ENCODE measurements at regions not wholly inside any gene's neighbourhood (a gene's known extent, or its start where the extent isn't known, plus 50 kb on each side); places are given as distances from the start of the nearest gene placed in this dataset.

DNA sequence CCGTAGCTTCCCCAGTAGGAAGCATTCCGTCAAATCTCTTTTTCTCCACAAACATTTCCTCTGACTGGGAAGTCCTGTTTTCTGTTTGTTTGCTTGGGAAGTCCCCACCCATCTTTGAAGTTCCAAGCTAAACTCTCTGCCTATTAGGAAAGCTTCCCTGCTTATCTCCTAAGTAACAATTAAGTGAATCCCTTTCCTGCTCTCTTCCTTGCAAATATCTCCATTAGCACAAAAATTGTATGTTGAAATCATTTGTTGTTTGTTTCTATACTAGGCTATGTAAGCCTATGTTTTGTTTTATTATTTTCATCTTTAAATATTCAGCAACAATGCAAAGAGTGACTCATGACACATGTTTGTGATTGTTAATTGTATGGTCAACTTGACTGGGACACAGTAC, 812.6 kb upstream of the LRATD1 start:
- Histone ChIP-seq H3K79me2 (ENCODE audit: insufficient read depth, low read length) (no peaks in the 10 kb centered on the region), H3K27me3 (ENCODE audit: insufficient read depth, low read length) (no peaks in the 10 kb centered on the region), H2AFZ (ENCODE audit: low read length) (no peak overlapping the region), H4K20me1 (ENCODE audit: insufficient read depth, low read length) (no peaks in the 10 kb centered on the region), H3K4me1 (ENCODE audit: insufficient read depth, low read length) (peaks cover 10% of the 10 kb centered on the region), H3K27ac (ENCODE audit: low read depth, low read length) (no peak overlapping the region), H3K9me3 (ENCODE audit: low read depth, low read length) (no peaks in the 10 kb centered on the region), H3K36me3 (ENCODE audit: insufficient read depth, low read length) (no peaks in the 10 kb centered on the region), H3K4me3 (ENCODE audit: insufficient read depth, low read length) (no peak overlapping the region), H3K4me2 (ENCODE audit: insufficient read depth, low read length) (no peak overlapping the region)
- TF ChIP-seq, protein P1, sequence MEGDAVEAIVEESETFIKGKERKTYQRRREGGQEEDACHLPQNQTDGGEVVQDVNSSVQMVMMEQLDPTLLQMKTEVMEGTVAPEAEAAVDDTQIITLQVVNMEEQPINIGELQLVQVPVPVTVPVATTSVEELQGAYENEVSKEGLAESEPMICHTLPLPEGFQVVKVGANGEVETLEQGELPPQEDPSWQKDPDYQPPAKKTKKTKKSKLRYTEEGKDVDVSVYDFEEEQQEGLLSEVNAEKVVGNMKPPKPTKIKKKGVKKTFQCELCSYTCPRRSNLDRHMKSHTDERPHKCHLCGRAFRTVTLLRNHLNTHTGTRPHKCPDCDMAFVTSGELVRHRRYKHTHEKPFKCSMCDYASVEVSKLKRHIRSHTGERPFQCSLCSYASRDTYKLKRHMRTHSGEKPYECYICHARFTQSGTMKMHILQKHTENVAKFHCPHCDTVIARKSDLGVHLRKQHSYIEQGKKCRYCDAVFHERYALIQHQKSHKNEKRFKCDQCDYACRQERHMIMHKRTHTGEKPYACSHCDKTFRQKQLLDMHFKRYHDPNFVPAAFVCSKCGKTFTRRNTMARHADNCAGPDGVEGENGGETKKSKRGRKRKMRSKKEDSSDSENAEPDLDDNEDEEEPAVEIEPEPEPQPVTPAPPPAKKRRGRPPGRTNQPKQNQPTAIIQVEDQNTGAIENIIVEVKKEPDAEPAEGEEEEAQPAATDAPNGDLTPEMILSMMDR (IDR thresholded peaks at IDR 0.05; ENCODE audit: extremely low read depth, low read depth, low read length) = no peak
- no peak for DNase-seq (ENCODE audit: insufficient read length, low spot score, missing footprints)

DNA sequence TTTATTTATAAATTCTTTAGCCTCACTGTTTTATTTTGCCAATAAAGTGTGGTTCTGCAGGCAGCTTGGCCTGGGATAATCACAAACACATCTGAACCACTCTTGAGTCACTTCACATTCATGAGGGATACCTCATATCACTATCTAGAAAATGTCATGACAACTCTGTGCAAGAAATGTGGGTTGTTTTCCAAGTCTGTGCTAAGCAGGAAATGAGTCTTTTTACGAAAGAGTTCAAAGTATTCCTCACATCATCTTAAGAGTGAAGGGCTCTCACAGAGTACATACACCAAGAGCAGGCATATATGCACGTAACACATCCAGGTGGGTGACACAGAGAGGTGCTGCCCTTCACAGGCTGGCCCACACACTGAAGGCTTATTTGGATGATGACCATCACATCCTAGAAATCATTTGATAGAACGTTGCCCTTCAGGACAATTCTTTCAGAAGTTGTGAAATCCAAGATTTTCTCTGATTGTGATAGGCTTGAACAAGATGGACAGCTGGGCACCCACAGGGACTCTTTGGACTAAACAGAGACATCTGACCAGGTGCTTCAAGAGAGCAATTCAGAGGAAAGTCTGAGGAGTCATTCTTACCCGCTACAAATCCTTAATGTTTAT, 811.1 kb upstream of the LRATD1 start:
- no peak for DNase-seq (ENCODE audit: insufficient read length, low spot score, missing footprints)
- peak overlapping the region; percentile 72 for H3K27ac ChIP-seq (ENCODE audit: low read depth, low read length)
- H4K20me1 ChIP-seq (ENCODE audit: insufficient read depth, low read length) = no peaks in the 10 kb centered on the region
- no peaks in the 10 kb centered on the region for H3K27me3 ChIP-seq (ENCODE audit: insufficient read depth, low read length)
- no peaks in the 10 kb centered on the region for H3K79me2 ChIP-seq (ENCODE audit: insufficient read depth, low read length)
- H3K9me3 ChIP-seq (ENCODE audit: low read depth, low read length) = no peaks in the 10 kb centered on the region
- H3K4me2 ChIP-seq (ENCODE audit: insufficient read depth, low read length) = peak overlapping the region; percentile 43
- peaks cover 10% of the 10 kb centered on the region for H3K4me1 ChIP-seq (ENCODE audit: insufficient read depth, low read length)
- no peaks in the 10 kb centered on the region for H3K36me3 ChIP-seq (ENCODE audit: insufficient read depth, low read length)
- H2AFZ ChIP-seq (ENCODE audit: low read length) = peak overlapping the region; percentile 65
- TF ChIP-seq, protein P1 (IDR thresholded peaks at IDR 0.05; ENCODE audit: extremely low read depth, low read depth, low read length) = no peak
- H3K4me3 ChIP-seq (ENCODE audit: insufficient read depth, low read length) = no peak overlapping the region

DNA sequence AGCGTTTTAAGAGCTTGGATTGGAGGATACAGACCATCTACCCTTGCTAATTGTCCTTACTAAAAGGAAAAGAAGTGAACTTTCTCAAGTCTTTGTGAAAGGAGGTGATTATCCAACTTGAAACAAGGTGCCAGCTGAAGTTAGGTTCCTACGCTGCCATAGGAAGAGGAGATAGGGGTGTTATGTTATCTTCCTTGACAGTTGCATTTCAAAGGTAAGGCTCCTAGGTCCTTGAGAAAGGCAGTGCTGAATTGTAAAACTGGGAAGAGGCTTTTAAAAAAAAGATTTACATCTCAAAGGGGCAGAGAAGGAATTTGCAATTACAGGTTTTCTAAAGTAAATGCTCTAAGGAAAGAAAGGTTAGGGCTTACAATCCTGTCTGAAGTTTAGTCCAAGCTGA, 810.2 kb upstream of the LRATD1 start:
- H3K27me3 ChIP-seq (ENCODE audit: insufficient read depth, low read length) = no peaks in the 10 kb centered on the region
- TF ChIP-seq, protein P1 (IDR thresholded peaks at IDR 0.05; ENCODE audit: extremely low read depth, low read depth, low read length) = no peak
- no peak overlapping the region for H3K4me2 ChIP-seq (ENCODE audit: insufficient read depth, low read length)
- H3K4me3 ChIP-seq (ENCODE audit: insufficient read depth, low read length) = no peak overlapping the region
- H3K4me1 ChIP-seq (ENCODE audit: insufficient read depth, low read length) = peaks cover 10% of the 10 kb centered on the region
- H3K9me3 ChIP-seq (ENCODE audit: low read depth, low read length) = no peaks in the 10 kb centered on the region
- H2AFZ ChIP-seq (ENCODE audit: low read length) = no peak overlapping the region
- H3K27ac ChIP-seq (ENCODE audit: low read depth, low read length) = no peak overlapping the region
- peak; percentile 42 for DNase-seq (ENCODE audit: insufficient read length, low spot score, missing footprints)
- H4K20me1 ChIP-seq (ENCODE audit: insufficient read depth, low read length) = no peaks in the 10 kb centered on the region
- no peaks in the 10 kb centered on the region for H3K36me3 ChIP-seq (ENCODE audit: insufficient read depth, low read length)
- no peaks in the 10 kb centered on the region for H3K79me2 ChIP-seq (ENCODE audit: insufficient read depth, low read length)

DNA sequence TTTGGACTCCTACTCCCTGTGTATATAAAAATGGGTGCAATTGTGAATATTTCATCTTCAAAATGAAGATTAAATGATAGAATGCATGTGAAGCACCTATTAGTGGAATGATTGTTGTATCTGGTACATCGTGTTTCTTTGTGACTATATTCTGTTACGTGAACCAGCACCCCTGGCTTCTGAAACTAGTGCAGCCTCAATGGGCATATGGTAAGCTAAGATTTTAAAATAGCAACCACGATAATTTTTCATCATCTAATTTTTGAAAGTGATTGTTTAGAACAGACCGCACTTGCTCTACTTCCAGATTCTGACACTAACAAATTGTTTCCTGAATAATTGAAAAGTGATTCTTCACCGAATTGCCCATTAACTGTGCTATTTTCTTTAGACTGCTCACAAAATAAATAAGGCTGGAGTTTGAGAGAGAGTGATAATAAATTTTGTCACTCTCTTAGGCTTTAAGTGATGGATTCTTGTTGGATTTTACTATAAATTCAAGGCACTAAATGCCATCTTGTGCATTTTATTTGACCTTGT, 806.1 kb upstream of the LRATD1 start:
- no peaks in the 10 kb centered on the region for H3K36me3 ChIP-seq (ENCODE audit: insufficient read depth, low read length)
- H2AFZ ChIP-seq (ENCODE audit: low read length) = no peak overlapping the region
- TF ChIP-seq, protein P1 (IDR thresholded peaks at IDR 0.05; ENCODE audit: extremely low read depth, low read depth, low read length) = no peak

More for the DNA sequence above, 806.1 kb upstream of the LRATD1 start:
- Histone ChIP-seq H3K4me2 (ENCODE audit: insufficient read depth, low read length) (no peak overlapping the region), H4K20me1 (ENCODE audit: insufficient read depth, low read length) (no peaks in the 10 kb centered on the region), H3K79me2 (ENCODE audit: insufficient read depth, low read length) (no peaks in the 10 kb centered on the region), H3K9me3 (ENCODE audit: low read depth, low read length) (no peaks in the 10 kb centered on the region), H3K4me1 (ENCODE audit: insufficient read depth, low read length) (peaks cover 4% of the 10 kb centered on the region), H3K27me3 (ENCODE audit: insufficient read depth, low read length) (no peaks in the 10 kb centered on the region), H3K4me3 (ENCODE audit: insufficient read depth, low read length) (no peak overlapping the region), H3K27ac (ENCODE audit: low read depth, low read length) (no peak overlapping the region)
- DNase-seq (ENCODE audit: insufficient read length, low spot score, missing footprints) = no peak
